MM.1S (cell line): ENCODE measurements at regions not wholly inside any gene's neighbourhood (a gene's known extent, or its start where the extent isn't known, plus 50 kb on each side); places are given as distances from the start of the nearest gene placed in this dataset.

Experiments used
- DNase-seq: peaks from one replicate; pipeline ENCODE4 v3.0.0-alpha.2; 2015
- H2AFZ ChIP-seq: fragments of 300-600 bp; sonication (generic); 2 replicates; pipeline ENCODE4 v1.6.0; 2016; ENCODE audit warnings: antibody characterized with exemption, low read length
- H3F3A ChIP-seq: fragments of 300-600 bp; sonication (generic); 2 replicates; pipeline ENCODE4 v1.6.1; 2016; ENCODE audit warnings: mild to moderate bottlenecking, antibody characterized with exemption, low read length, moderate library complexity, mixed read lengths; ENCODE audit not compliant: insufficient read depth
- H3K27ac ChIP-seq: fragments of 300-600 bp; sonication (generic); 2 replicates; pipeline ENCODE4 v1.5.1; 2016; ENCODE audit warnings: mild to moderate bottlenecking, low read length
- H3K27me3 ChIP-seq: fragments of 300-600 bp; sonication (generic); replicated peaks from 2 replicates; pipeline ENCODE4 v1.6.0; 2016; ENCODE audit warnings: low read length; ENCODE audit not compliant: insufficient read depth
- H3K36me3 ChIP-seq: fragments of 300-600 bp; sonication (generic); replicated peaks from 2 replicates; pipeline ENCODE4 v1.6.1; 2016; ENCODE audit warnings: mild to moderate bottlenecking, low read length, mixed read lengths; ENCODE audit not compliant: insufficient read depth
- H3K4me1 ChIP-seq: fragments of 300-600 bp; sonication (generic); 2 replicates; pipeline ENCODE4 v1.6.1; 2016; ENCODE audit warnings: low read length, mixed read lengths
- H3K4me2 ChIP-seq: fragments of 300-600 bp; sonication (generic); 2 replicates; pipeline ENCODE4 v1.6.0; 2016; ENCODE audit warnings: low read depth, low read length
- H3K4me3 ChIP-seq: fragments of 300-600 bp; sonication (generic); 2 replicates; pipeline ENCODE4 v1.5.1; 2016; ENCODE audit warnings: low read length, mixed read lengths
- H3K79me2 ChIP-seq: fragments of 300-600 bp; sonication (generic); 2 replicates; pipeline ENCODE4 v1.6.1; 2016; ENCODE audit warnings: mixed run types, low read length, mixed read lengths
- H3K9ac ChIP-seq: fragments of 300-600 bp; sonication (generic); 2 replicates; pipeline ENCODE4 v1.6.1; 2016; ENCODE audit warnings: low read length, mixed read lengths
- H3K9me2 ChIP-seq: fragments of 300-600 bp; sonication (generic); replicated peaks from 2 replicates; pipeline ENCODE4 v1.6.1; 2016; ENCODE audit warnings: mild to moderate bottlenecking, low read length, mixed read lengths; ENCODE audit not compliant: insufficient read depth
- H3K9me3 ChIP-seq: fragments of 300-600 bp; sonication (generic); replicated peaks from 2 replicates; pipeline ENCODE4 v1.6.1; 2016; ENCODE audit warnings: mild to moderate bottlenecking, low read length, mixed read lengths; ENCODE audit not compliant: insufficient read depth
- H4K20me1 ChIP-seq: fragments of 300-600 bp; sonication (generic); 2 replicates; pipeline ENCODE4 v1.6.1; 2016; ENCODE audit warnings: mild to moderate bottlenecking, low read length, moderate library complexity, mixed read lengths; ENCODE audit not compliant: insufficient read depth
- EZH2 ChIP-seq: fragments of 300-600 bp; sonication (generic); optimal IDR thresholded peaks from 2 replicates; pipeline ENCODE3; 2017; ENCODE audit warnings: low read depth, mild to moderate bottlenecking, antibody characterized with exemption, low read length, mixed read lengths
- EZH2phosphoT487 ChIP-seq: fragments of 300-600 bp; sonication (generic); IDR thresholded peaks from 2 replicates; pipeline ENCODE4 v1.6.1; 2018; ENCODE audit warnings: antibody characterized with exemption, low read length
- TF ChIP-seq, protein P1 (sequence below): fragments of 300-600 bp; sonication (generic); IDR thresholded peaks from 2 replicates; pipeline ENCODE4 v1.5.1; 2016; ENCODE audit warnings: antibody characterized with exemption, low read length, mixed read lengths

DNA sequence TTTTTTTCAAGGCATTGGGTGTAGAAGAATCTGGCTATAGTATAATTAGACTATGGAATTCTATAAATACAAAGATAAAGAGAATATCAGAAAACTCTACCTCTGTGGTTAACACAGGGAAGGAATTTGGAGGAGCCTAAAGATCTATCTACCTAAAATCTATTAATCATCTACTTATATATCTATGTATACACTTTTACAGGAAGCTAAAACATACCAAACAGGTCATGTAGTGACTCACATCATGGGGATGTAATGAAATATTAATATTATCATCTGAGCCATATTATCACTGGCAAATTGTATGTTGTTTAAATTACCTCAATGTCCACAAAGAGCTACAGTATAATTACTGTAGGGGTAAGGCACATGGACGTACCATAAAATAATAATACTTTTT, 1748.2 kb downstream of the EFNA5 start:
- H3K79me2 ChIP-seq: no peaks in the 10 kb centered on the region
- H3K4me3 ChIP-seq: no peak overlapping the region
- H3K9me2 ChIP-seq: no peaks in the 10 kb centered on the region
- TF ChIP-seq EZH2phosphoT487: no peak
- TF ChIP-seq, protein P1, sequence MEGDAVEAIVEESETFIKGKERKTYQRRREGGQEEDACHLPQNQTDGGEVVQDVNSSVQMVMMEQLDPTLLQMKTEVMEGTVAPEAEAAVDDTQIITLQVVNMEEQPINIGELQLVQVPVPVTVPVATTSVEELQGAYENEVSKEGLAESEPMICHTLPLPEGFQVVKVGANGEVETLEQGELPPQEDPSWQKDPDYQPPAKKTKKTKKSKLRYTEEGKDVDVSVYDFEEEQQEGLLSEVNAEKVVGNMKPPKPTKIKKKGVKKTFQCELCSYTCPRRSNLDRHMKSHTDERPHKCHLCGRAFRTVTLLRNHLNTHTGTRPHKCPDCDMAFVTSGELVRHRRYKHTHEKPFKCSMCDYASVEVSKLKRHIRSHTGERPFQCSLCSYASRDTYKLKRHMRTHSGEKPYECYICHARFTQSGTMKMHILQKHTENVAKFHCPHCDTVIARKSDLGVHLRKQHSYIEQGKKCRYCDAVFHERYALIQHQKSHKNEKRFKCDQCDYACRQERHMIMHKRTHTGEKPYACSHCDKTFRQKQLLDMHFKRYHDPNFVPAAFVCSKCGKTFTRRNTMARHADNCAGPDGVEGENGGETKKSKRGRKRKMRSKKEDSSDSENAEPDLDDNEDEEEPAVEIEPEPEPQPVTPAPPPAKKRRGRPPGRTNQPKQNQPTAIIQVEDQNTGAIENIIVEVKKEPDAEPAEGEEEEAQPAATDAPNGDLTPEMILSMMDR: no peak
- TF ChIP-seq EZH2: no peak
- no peaks in the 10 kb centered on the region for H3K27me3 ChIP-seq
- no peaks in the 10 kb centered on the region for H3K36me3 ChIP-seq
- H2AFZ ChIP-seq: no peak overlapping the region
- no peak overlapping the region for H3K9ac ChIP-seq
- DNase-seq: no peak
- H3K4me1 ChIP-seq: no peaks in the 10 kb centered on the region
- H3K4me2 ChIP-seq: no peak overlapping the region
- no peaks in the 10 kb centered on the region for H3K9me3 ChIP-seq
- H3F3A ChIP-seq: no peaks in the 10 kb centered on the region
- H4K20me1 ChIP-seq: no peaks in the 10 kb centered on the region
- H3K27ac ChIP-seq: no peak overlapping the region

DNA sequence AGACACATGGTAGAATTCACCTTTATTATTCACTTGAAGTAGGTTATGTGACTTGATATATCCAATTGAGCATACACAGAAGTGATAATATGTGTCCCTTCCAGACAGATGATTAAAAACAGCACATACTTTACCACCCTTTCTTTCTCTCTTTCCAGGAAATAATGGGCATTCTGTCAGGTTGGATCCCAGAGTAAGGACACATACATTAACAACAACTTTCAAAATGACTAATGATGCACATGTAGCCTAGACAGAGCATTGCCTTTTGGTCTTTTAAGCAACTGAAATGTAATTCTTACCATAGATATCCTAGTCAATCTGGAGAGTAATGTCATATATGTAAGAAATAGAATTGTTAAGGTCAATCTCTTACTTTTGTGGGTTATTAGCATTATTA, 1748.7 kb downstream of the EFNA5 start:
- H3K9ac ChIP-seq: no peak overlapping the region
- H3K9me2 ChIP-seq: no peaks in the 10 kb centered on the region
- no peak for DNase-seq
- no peak overlapping the region for H2AFZ ChIP-seq
- no peaks in the 10 kb centered on the region for H3F3A ChIP-seq
- H3K4me2 ChIP-seq: no peak overlapping the region
- H3K36me3 ChIP-seq: no peaks in the 10 kb centered on the region
- H3K4me3 ChIP-seq: no peak overlapping the region
- no peaks in the 10 kb centered on the region for H3K4me1 ChIP-seq
- H3K79me2 ChIP-seq: no peaks in the 10 kb centered on the region
- H3K27me3 ChIP-seq: no peaks in the 10 kb centered on the region
- no peak for TF ChIP-seq EZH2phosphoT487
- TF ChIP-seq, protein P1: no peak
- TF ChIP-seq EZH2: no peak
- H4K20me1 ChIP-seq: no peaks in the 10 kb centered on the region
- no peak overlapping the region for H3K27ac ChIP-seq
- H3K9me3 ChIP-seq: no peaks in the 10 kb centered on the region

DNA sequence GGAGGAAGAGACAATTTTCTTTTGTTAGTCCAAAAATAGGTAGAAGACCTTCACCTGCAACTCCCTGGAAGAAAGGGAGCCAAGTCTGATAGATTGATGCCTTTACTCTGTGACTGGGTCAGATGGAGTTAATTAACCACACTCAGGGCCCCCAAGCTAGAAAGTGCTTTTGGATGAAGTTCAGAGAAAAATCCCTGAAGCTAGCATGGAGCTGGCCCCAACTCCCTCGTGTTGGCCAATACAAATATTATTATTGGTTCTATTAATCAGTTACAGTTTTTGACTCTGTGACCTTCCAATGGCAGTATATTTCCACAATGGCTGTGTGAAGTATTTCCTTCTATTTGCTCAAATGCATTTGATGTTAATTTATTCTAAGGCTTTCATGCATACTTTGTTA, 1753.5 kb downstream of the EFNA5 start:
- Histone ChIP-seq H4K20me1 (no peaks in the 10 kb centered on the region), H3K27me3 (no peaks in the 10 kb centered on the region), H3K9ac (no peak overlapping the region), H3K4me3 (no peak overlapping the region), H3K9me3 (no peaks in the 10 kb centered on the region), H3K4me1 (no peaks in the 10 kb centered on the region), H3K79me2 (no peaks in the 10 kb centered on the region), H3K9me2 (no peaks in the 10 kb centered on the region), H3F3A (no peaks in the 10 kb centered on the region), H3K4me2 (no peak overlapping the region), H3K27ac (no peak overlapping the region), H2AFZ (no peak overlapping the region), H3K36me3 (no peaks in the 10 kb centered on the region)
- no peak for DNase-seq
- TF ChIP-seq, protein P1: no peak
- TF ChIP-seq EZH2 (no peak), EZH2phosphoT487 (no peak)
